Peyer's patch (tissue), 4 donors: ENCODE measurements at regions not wholly inside any gene's neighbourhood (a gene's known extent, or its start where the extent isn't known, plus 50 kb on each side); places are given as distances from the start of the nearest gene placed in this dataset.

Experiments
- DNase-seq, 3 donors: peaks; one replicate each; pipeline ENCODE4 v3.0.0-alpha.2; 2017 to 2019
- H3K27ac ChIP-seq, 4 donors: fragments of 200-600 bp; sonication (generic); one replicate each; pipeline ENCODE4 v1.5.1; 2016 to 2019
- H3K27me3 ChIP-seq, 2 donors: fragments of 200-600 bp; sonication (generic); one replicate each; pipeline ENCODE4 v1.5.1; 2019
- H3K36me3 ChIP-seq, 3 donors: fragments of 200-600 bp; sonication (generic); one replicate each; pipeline ENCODE4 v1.5.1; 2016 to 2019
- H3K4me1 ChIP-seq, 4 donors: fragments of 200-600 bp; sonication (generic); one replicate each; pipeline ENCODE4 v1.5.1; 2016 to 2019
- H3K4me3 ChIP-seq, 4 donors: fragments of 200-600 bp; sonication (generic); 1 replicate in 3 of 4; 2 replicates in 1 of 4; pipeline ENCODE4 v1.5.1; 2016 to 2019; ENCODE audit warnings: mild to moderate bottlenecking in 1 of 4
- H3K9me3 ChIP-seq, 4 donors: fragments of 200-600 bp; sonication (generic); one replicate each; pipeline ENCODE4 v1.5.1; 2016 to 2019; ENCODE audit warnings: mild to moderate bottlenecking in 1 of 4
- POLR2A ChIP-seq, 2 donors: fragments of 450-650 bp; IDR thresholded peaks; one replicate each; pipeline ENCODE4 v1.5.1; 2017; ENCODE audit warnings: antibody characterized with exemption in 2 of 2, mild to moderate bottlenecking in 2 of 2, moderate library complexity in 2 of 2
- TF ChIP-seq, protein P1 (sequence below), 6 experiments: fragments of 450-650 bp in 4 of 6; fragments of 200-600 bp in 2 of 6; sonication (generic) in 1 of 6; IDR thresholded peaks; one replicate each; pipeline ENCODE4 v1.5.1; 2017 to 2019; ENCODE audit warnings: antibody characterized with exemption in 6 of 6, mild to moderate bottlenecking in 3 of 6, moderate library complexity in 1 of 6

DNA sequence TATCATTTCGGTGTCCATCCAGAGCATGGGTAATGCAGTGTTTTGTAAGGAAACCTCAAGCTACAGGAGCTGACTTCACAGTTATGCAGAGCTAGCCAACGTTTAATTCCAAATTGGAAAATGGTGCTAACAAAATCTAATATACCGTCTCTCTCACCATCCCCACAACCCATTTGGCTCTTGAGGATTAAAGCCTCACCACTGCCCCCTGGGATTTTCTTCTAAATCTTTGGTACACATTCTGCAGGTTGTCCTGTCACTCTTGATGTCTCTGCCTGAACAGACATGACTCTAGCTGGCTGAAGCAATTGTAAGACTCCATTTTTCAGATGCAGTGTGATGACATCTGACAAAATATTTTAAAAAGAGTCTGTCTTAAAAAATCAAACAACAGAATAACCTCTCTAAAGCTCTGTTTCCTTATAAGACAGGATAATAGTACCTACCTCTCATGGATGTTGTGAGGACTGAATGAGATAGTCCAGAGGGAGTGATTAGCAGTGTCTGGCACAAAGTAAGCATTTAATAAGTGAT is 451.8 kb downstream of the SUCLA2 start:
- no peaks in the 10 kb centered on the region for H3K4me1 ChIP-seq
- no peaks in the 10 kb centered on the region for H3K9me3 ChIP-seq
- H3K27ac ChIP-seq = no peak overlapping the region
- DNase-seq = no peak
- no peaks in the 10 kb centered on the region for H3K27me3 ChIP-seq
- no peaks in the 10 kb centered on the region for H3K36me3 ChIP-seq
- no peak for TF ChIP-seq POLR2A (IDR thresholded peaks at IDR 0.05)
- TF ChIP-seq, protein P1, sequence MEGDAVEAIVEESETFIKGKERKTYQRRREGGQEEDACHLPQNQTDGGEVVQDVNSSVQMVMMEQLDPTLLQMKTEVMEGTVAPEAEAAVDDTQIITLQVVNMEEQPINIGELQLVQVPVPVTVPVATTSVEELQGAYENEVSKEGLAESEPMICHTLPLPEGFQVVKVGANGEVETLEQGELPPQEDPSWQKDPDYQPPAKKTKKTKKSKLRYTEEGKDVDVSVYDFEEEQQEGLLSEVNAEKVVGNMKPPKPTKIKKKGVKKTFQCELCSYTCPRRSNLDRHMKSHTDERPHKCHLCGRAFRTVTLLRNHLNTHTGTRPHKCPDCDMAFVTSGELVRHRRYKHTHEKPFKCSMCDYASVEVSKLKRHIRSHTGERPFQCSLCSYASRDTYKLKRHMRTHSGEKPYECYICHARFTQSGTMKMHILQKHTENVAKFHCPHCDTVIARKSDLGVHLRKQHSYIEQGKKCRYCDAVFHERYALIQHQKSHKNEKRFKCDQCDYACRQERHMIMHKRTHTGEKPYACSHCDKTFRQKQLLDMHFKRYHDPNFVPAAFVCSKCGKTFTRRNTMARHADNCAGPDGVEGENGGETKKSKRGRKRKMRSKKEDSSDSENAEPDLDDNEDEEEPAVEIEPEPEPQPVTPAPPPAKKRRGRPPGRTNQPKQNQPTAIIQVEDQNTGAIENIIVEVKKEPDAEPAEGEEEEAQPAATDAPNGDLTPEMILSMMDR (IDR thresholded peaks at IDR 0.05) = no peak
- H3K4me3 ChIP-seq = no peak overlapping the region

DNA sequence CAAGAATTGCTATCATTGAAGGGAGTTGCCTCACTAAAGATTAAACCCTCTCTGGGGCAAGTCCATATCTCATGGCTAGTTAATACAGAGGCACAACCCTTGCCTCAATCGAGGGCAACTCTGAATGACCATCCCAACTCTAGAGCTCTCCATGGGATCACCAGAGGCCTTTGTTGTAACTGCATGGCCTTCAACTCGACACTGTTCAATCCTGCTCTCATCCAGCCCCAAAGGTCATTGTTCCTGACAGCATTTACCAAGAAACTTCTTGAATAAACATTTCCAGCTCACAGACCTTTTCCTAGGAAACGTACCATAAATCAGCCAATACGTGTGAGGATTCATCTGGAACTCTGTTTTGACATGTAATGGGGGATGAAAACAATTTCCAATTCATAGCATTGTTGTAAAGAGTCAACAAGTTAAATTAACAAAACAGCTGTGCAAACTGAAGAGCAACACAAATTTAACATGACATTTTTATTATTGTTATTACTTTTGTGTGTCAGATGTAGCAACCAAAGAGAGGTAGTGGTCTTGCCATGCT is 452.7 kb downstream of the SUCLA2 start:
- TF ChIP-seq, protein P1 (IDR thresholded peaks at IDR 0.05) = no peak
- TF ChIP-seq POLR2A (IDR thresholded peaks at IDR 0.05) = no peak
- Histone ChIP-seq H3K4me3 (no peak overlapping the region), H3K9me3 (no peaks in the 10 kb centered on the region), H3K36me3 (no peaks in the 10 kb centered on the region), H3K27ac (no peak overlapping the region), H3K4me1 (no peaks in the 10 kb centered on the region), H3K27me3 (no peaks in the 10 kb centered on the region)
- DNase-seq = no peak

DNA sequence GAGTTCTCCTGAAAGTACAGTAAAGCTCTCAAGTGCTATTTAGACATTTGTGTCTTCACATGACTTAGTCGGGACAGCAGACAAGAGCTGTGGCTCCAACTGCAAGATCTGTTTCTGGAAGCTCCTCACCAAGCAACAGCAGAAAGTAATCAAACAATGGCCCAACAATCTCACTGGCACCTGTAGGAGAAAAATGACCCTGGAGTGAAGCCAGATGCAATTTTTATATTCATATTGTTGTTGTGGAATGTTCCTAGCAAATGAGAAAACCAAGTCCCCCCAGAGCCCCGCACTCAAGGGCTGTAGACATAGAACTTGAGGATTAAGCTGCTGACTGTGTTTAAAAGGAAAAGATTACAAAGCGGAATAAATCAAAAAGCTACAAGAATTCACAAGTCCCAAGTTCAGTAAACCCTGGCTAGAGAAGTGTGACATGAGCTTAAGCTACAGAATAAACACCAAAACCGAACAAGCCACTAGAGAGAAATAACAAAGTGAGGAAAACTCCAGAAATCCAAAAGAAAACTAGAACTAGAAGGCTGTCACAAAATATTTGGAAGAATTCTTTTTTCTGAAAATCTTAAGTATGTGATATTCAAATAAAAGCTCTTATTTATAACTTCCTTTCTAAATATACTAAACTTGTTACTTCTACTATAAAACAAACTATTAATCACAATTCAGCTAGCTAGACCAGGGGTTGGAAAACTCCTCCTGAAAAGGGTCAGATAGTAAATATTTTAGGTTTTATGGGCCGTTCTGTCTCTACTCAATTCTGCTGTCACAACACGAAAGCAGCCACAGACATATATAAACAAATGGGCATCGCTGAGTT is 454.5 kb downstream of the SUCLA2 start:
- Histone ChIP-seq H3K4me1 (no peaks in the 10 kb centered on the region), H3K36me3 (no peaks in the 10 kb centered on the region), H3K4me3 (no peak overlapping the region), H3K9me3 (no peaks in the 10 kb centered on the region), H3K27ac (no peak overlapping the region), H3K27me3 (no peaks in the 10 kb centered on the region)
- no peak for TF ChIP-seq POLR2A (IDR thresholded peaks at IDR 0.05)
- TF ChIP-seq, protein P1 (IDR thresholded peaks at IDR 0.05) = no peak
- DNase-seq = no peak

DNA sequence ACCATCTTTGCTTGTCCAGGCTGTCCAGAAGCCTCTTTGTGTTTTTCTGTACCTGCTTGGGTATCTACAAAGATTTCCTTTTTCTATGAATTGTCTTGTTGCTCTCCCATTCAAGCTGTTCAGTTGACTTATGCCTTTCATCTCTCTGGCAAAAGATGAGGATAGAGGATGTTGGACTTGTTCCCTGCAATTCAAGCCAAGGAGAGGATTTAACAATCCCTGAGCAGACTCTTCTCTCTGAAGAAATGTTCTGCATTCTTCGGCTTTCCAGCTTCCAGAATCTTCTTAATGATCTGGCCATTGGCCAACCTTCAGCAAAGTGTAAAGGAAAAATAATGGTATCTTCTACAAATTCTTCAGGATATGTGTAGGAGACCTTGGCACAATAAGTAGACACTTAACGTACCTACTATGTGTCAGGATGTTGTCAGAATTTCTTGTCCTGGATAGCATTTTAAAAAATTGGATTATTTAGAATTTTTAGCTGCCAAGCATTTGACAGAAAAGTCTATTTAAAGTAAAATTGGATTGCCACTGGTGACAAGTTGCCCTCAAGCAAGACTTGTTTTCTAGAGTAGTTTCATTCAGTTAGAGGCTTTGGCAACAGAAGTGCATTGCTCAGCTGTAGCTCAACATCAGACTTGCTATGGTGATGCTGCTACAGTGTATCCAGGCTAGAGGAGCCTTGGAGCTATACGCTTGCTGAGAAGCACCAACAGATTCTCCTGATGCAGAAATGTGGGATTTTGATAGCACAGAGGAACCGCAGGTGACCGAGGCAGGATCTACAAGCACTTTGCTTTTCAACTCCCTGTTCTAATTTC is 455.7 kb downstream of the SUCLA2 start:
- no peaks in the 10 kb centered on the region for H3K9me3 ChIP-seq
- no peaks in the 10 kb centered on the region for H3K36me3 ChIP-seq
- H3K27ac ChIP-seq = peak overlapping the region in 1 of 4 donors; percentile 14
- no peak overlapping the region for H3K4me3 ChIP-seq
- DNase-seq = no peak
- H3K27me3 ChIP-seq = no peaks in the 10 kb centered on the region
- TF ChIP-seq, protein P1 (IDR thresholded peaks at IDR 0.05) = no peak
- no peak for TF ChIP-seq POLR2A (IDR thresholded peaks at IDR 0.05)
- H3K4me1 ChIP-seq = no peaks in the 10 kb centered on the region

DNA sequence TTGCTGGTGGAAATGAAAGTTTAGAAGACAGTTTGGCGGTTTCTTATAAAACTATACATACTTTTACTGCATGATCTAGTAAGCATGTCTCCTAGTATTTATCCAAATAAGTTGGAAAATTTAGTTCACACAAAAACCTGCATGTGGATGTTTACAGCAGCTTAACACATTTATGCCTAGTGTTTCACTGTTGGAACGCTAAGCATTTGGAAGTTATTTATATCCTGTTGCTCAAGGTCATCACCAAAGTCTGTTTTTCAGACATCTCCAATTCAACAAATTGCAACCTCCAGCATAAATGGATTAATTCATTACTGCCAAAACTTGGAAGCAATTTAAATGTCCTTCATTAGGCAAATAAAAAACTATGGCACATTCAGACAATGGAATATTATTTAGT is 461.8 kb downstream of the SUCLA2 start:
- Histone ChIP-seq H3K9me3 (no peaks in the 10 kb centered on the region), H3K4me1 (no peaks in the 10 kb centered on the region), H3K27ac (no peak overlapping the region), H3K27me3 (no peaks in the 10 kb centered on the region), H3K36me3 (no peaks in the 10 kb centered on the region), H3K4me3 (no peak overlapping the region)
- TF ChIP-seq, protein P1 (IDR thresholded peaks at IDR 0.05) = no peak
- DNase-seq = no peak
